Psoas muscle (tissue), 7 donors: ENCODE measurements at regions not wholly inside any gene's neighbourhood (a gene's known extent, or its start where the extent isn't known, plus 50 kb on each side); places are given as distances from the start of the nearest gene placed in this dataset.

Experiments
- ATAC-seq, 4 donors: fragments of 200-7000 bp; cut with Tn5 transposase; one replicate each; pipeline ENCODE4 v1.9.1; 2020; ENCODE audit warnings: moderate library complexity in 3 of 4, mild to moderate bottlenecking in 2 of 4
- DNase-seq, 2 donors: peaks; one replicate each; pipeline ENCODE4 v3.0.0-alpha.2; 2020
- H3K27ac ChIP-seq: fragments of 200-600 bp; one replicate; pipeline ENCODE4 v1.8.0; 2022
- H3K27me3 ChIP-seq, 3 donors: fragments of 200-600 bp in 1 of 3; one replicate each; pipeline versions ENCODE4 v1.6.1 to v1.8.0; 2013 to 2022; ENCODE audit warnings: low read length in 2 of 3, mild to moderate bottlenecking in 2 of 3, moderate library complexity in 1 of 3; ENCODE audit not compliant: insufficient read depth in 3 of 3
- H3K36me3 ChIP-seq, 2 donors: fragments of 200-600 bp in 1 of 2; one replicate each; pipeline versions ENCODE4 v1.6.1 to v1.8.0; 2013 to 2022; ENCODE audit warnings: low read depth in 1 of 2, mild to moderate bottlenecking in 1 of 2, moderate library complexity in 1 of 2; ENCODE audit not compliant: insufficient read depth in 1 of 2
- H3K4me1 ChIP-seq: fragments of 200-600 bp; one replicate; pipeline ENCODE4 v1.8.0; 2022
- H3K4me3 ChIP-seq: fragments of 200-600 bp; one replicate; pipeline ENCODE4 v1.8.0; 2022; ENCODE audit warnings: mild to moderate bottlenecking
- H3K9me3 ChIP-seq: fragments of 200-600 bp; one replicate; pipeline ENCODE4 v1.8.0; 2022
- CTCF ChIP-seq: fragments of 200-600 bp; IDR thresholded peaks from one replicate; pipeline ENCODE4 v1.8.0; 2022; ENCODE audit warnings: antibody characterized with exemption
- WGBS, 3 donors: extraction: QIAGEN DNeasy Blood & Tissue Kit; methylation state at CpG; one replicate each; pipeline versions ENCODE4 v1.1.6 to v1.1.7; 2013; 5-methylcytosine and 5-hydroxymethylcytosine counted together
- intact Hi-C, 2 donors: fragments of 100-400 bp; cut with DNase I; formaldehyde crosslinking; loops; one replicate each; pipeline versions ENCODE4 v1.11.0 to v1.14.2; 2022
- donor health status: healthy with polysubstance abuse.
- donor health status: DM: no; HTN: no; CAD: no; lungs with moderate emphysema.
- donor health status: Bipolar disorder and iron deficiency.
- donor health status: healthy.
- donor health status: DM: yes; HTN: yes; CAD: no.
- donor health status: DM: no; HTN: no; CAD: no.
- donor health status: DM: yes; HTN: yes; CAD: no.

GRCh38 chr3:153439780-153440179 lies 277.8 kb downstream of the RAP2B start:
- Histone ChIP-seq H3K27ac (no peak overlapping the region), H3K27me3 (no peaks in the 10 kb centered on the region), H3K9me3 (no peaks in the 10 kb centered on the region), H3K36me3 (no peaks in the 10 kb centered on the region), H3K4me3 (no peak overlapping the region), H3K4me1 (no peaks in the 10 kb centered on the region)
- DNase-seq, result no peak
- TF ChIP-seq CTCF, result no peak
- intact Hi-C loops, result no loop called here
- ATAC-seq, result no peak
- WGBS, 3 donors, result 81 to 89% (median 84%) methylated on average over 3 of the region's 3 CpGs

- WGBS, 3 donors, result 86 to 92% (median 89%) methylated on average over 5 of the region's 5 CpGs
- no peaks in the 10 kb centered on the region for H3K36me3 ChIP-seq
- H3K27ac ChIP-seq, result no peak overlapping the region
- H3K4me1 ChIP-seq, result no peaks in the 10 kb centered on the region
- H3K27me3 ChIP-seq, result no peaks in the 10 kb centered on the region
- no peak for TF ChIP-seq CTCF
- ATAC-seq (no peak), DNase-seq (no peak)
- no peak overlapping the region for H3K4me3 ChIP-seq
- no peaks in the 10 kb centered on the region for H3K9me3 ChIP-seq
- intact Hi-C loops, result no loop called here
Observed at GRCh38 chr3:153440311-153440710, 278.3 kb downstream of the RAP2B start.

- no peak for TF ChIP-seq CTCF
- no peak for ATAC-seq
- intact Hi-C loops, result no loop called here
- 43 to 77% (median 56%) methylated on average over 2 of the region's 2 CpGs for WGBS, 3 donors
- H3K4me1 ChIP-seq, result no peaks in the 10 kb centered on the region
- H3K27me3 ChIP-seq, result no peaks in the 10 kb centered on the region
- no peak for DNase-seq
- no peaks in the 10 kb centered on the region for H3K9me3 ChIP-seq
- H3K4me3 ChIP-seq, result no peak overlapping the region
- no peak overlapping the region for H3K27ac ChIP-seq
- no peaks in the 10 kb centered on the region for H3K36me3 ChIP-seq
Observed at GRCh38 chr3:153442386-153442785, 280.4 kb downstream of the RAP2B start.

GRCh38 chr3:153442799-153443487 lies 280.9 kb downstream of the RAP2B start:
- 82 to 90% (median 84%) methylated on average over 3 of the region's 3 CpGs for WGBS, 3 donors
- no peak for ATAC-seq

More at GRCh38 chr3:153442799-153443487, 280.9 kb downstream of the RAP2B start:
- Histone ChIP-seq H3K4me3 (no peak overlapping the region), H3K36me3 (no peaks in the 10 kb centered on the region), H3K27me3 (no peaks in the 10 kb centered on the region), H3K4me1 (no peaks in the 10 kb centered on the region), H3K27ac (no peak overlapping the region), H3K9me3 (no peaks in the 10 kb centered on the region)
- intact Hi-C loops, result no loop called here
- no peak for TF ChIP-seq CTCF
- DNase-seq, result no peak
